ENCODE measurements at regions not wholly inside any gene's neighbourhood (a gene's known extent, or its start where the extent isn't known, plus 50 kb on each side); places are given as distances from the start of the nearest gene placed in this dataset.

DNA sequence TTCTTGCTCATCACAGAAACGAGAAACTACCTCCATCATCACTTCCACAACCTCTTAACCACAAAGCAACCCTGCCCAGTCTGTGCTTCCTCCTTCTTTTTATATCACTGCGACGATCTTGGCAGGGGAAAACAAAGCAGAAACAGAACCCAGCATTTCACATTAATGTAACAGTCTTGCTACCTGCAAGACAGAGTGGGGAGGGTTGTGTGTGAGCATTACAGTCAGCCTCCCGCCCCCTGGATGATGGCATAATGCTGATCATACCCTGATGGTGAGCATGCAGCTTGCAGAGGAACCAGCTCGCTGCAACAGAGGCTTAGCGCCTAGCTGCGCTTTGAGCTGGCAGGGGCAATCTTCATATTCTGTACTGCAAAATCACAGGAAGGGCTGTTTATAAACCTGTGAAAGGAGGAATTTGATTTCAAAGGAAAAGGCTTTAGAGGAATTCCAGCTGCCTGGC is 376.1 kb downstream of the IRS1 start:
- peak; percentile 86 for DNase-seq
- in situ Hi-C loops (cut with MboI; ENCODE audit: low pct_unique_long_range_greater_than_20kb, low sequenced_read_pairs): no loop called here

DNA sequence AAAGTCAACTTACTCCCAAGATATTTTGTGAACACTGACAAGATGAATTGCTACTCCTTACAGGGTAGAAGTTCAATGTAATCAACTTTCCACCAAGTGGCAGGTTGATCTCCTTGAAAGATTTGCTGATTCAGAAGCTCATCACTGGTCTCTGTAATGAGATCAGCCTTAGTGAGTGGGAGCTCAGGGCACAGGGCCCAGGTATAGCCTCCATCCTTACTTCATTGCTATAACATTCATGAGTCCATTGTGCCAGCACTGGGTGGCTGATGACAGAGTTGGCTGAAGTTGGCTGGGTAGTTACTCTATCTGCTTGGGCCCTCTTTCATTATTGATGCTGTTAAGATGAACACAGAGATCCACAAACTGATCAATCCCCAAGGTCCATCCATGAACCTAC is 379.0 kb downstream of the IRS1 start:
- no peak for DNase-seq
- in situ Hi-C loops (cut with MboI; ENCODE audit: low pct_unique_long_range_greater_than_20kb, low sequenced_read_pairs): no loop called here

GRCh38 chr2:226418521-226418920 is 381.1 kb downstream of the IRS1 start:
- in situ Hi-C loops (cut with MboI; ENCODE audit: low pct_unique_long_range_greater_than_20kb, low sequenced_read_pairs): no loop called here
- DNase-seq: no peak

- DNase-seq: no peak
- in situ Hi-C loops (cut with MboI; ENCODE audit: low pct_unique_long_range_greater_than_20kb, low sequenced_read_pairs): no loop called here
Observed at GRCh38 chr2:226414335-226414734, 385.3 kb downstream of the IRS1 start.

DNA sequence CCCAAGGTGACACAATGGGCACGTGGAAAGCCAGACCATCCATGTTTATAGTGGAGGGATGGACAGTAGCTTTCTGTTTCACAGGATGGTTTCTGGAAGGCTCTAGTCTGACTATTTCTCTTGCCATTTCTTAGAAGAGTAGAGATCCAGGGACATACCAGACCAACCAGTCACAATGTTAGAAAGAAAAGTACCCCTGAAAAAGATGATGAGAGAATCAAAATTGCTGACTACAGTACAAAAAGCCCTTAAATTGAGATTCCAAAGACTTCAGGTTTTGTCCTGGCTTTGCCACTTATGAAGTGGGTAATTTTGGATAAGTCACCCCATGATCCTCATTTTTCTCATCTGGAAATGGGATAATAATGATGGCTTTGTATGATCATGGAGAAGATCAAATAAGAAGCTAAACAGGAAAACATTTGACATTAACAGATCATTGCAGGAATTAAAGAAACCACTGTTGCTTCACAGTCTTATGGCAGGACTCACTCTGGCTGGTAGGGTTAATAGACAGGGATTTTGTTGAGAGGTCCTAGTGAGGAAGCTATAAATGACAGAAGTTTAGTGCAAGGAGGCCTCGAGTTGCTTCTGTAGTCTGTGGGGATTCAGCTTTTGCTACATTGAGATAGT is 386.0 kb downstream of the IRS1 start:
- in situ Hi-C loops (cut with MboI; ENCODE audit: low pct_unique_long_range_greater_than_20kb, low sequenced_read_pairs): no loop called here
- DNase-seq: no peak

DNA sequence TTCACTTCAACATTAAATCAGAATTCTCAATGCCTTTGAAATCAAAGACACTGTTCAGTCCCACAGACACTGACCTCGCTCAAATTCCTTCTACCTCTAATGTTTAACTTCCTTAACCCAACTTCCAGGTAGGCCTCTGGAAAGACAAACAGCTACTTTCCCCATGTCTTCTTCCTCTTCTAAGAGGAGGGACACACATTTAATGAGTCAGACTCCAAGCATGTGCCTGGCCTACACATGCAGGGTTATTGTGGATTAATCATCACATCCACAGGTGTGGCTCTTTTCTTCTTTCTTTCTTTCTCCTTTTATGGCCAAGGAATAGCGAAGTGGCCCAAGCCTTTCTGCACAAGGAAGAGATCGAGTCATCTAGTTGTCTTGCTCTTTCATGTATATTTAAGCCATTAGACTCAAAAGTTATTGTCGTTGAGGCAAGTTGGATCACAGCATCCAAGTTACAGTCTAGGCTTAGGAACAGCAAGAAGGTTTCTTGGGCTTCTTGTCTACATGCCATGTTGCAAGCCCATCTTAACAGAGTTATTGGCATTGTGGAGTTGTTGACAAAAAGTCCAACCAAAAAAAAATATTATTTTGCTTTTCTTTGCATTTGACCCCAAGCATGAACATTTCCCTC is 387.8 kb downstream of the IRS1 start:
- DNase-seq: no peak

DNA sequence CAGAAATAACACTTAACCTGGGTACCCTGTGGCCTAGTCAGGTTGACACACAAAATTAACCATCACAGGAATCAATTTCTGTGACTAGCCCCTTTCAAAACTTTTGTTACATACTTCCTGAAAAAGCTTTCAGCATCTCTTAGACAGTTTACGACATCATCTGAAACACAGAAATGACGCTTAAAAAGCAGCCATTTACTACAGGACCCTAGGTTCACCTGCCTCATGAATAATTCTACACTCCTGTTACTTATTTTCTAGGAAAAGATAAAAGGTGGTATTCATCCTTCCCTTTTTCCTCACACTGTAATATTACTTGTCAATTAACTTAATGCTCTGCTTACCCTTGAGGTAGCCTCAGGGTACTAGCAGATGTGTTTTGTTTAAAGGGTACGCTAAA is 388.4 kb downstream of the IRS1 start:
- no peak for DNase-seq
- in situ Hi-C loops (cut with MboI; ENCODE audit: low pct_unique_long_range_greater_than_20kb, low sequenced_read_pairs): no loop called here

More for the DNA sequence above, 387.8 kb downstream of the IRS1 start:
- in situ Hi-C loops (cut with MboI; ENCODE audit: low pct_unique_long_range_greater_than_20kb, low sequenced_read_pairs): no loop called here

- no peak for DNase-seq
- in situ Hi-C loops (cut with MboI; ENCODE audit: low pct_unique_long_range_greater_than_20kb, low sequenced_read_pairs): no loop called here
Observed at GRCh38 chr2:226410247-226410835, 389.3 kb downstream of the IRS1 start.

- DNase-seq: no peak
- in situ Hi-C loops (cut with MboI; ENCODE audit: low pct_unique_long_range_greater_than_20kb, low sequenced_read_pairs): no loop called here
Observed at GRCh38 chr2:226409134-226409533, 390.5 kb downstream of the IRS1 start.

DNA sequence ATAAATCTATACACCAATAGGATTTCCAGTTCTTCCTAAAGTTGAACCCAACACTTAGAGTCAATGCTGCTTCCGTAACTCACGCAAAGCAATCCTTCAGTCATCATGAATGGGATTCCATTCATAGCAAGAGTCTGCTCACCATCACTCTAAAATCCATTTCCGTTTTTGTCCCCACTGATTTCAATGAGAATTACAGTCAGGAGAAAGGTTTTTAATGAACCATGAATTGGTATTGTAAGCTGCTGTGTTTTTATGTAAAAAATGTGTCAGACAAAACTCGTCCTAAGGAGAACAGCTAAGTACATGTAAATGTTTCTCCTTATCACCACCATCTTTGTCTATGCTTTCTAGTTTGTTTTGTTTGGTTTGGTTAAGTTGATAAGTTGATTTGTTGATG is 391.5 kb downstream of the IRS1 start:
- in situ Hi-C loops (cut with MboI; ENCODE audit: low pct_unique_long_range_greater_than_20kb, low sequenced_read_pairs): no loop called here
- no peak for DNase-seq

DNA sequence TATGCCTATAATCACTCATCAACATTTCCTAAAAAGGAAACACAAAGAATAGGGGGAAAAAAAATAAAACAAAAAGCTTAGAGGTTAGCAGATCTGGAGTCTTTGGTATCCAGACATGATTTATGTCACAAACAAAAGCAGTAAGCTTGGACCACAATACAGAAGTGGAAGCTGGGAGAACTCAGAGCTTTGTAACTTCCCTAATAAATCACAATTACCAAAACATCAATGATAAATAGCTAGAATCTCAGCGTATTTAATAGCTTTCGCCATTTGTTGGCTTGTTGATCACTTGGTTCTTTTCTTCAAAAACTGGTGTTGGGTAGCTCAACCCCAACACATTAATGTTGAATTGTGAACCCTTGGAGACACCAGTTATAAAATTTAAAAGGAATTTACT is 392.5 kb downstream of the IRS1 start:
- no peak for DNase-seq
- in situ Hi-C loops (cut with MboI; ENCODE audit: low pct_unique_long_range_greater_than_20kb, low sequenced_read_pairs): no loop called here

GRCh38 chr2:226405465-226405864 is 394.2 kb downstream of the IRS1 start:
- in situ Hi-C loops (cut with MboI; ENCODE audit: low pct_unique_long_range_greater_than_20kb, low sequenced_read_pairs): no loop called here
- no peak for DNase-seq

DNA sequence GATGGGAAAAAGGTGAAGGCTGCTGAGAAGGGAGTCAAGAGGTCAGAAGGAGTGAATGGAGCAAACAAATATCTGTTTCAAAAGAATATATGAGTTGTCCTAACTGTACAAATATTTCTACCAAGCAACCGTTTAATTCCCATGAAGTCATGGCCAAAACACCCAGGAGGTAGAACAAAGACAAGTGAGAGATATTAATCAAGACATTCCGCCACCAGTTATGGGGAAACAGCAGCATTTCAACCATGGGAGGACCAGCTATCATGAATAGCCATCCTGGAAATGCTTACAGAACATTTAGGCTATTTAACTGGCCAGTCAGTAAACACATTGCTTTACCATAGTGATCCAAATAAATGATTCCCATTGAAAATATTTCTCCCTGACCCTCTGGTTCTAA is 396.3 kb downstream of the IRS1 start:
- in situ Hi-C loops (cut with MboI; ENCODE audit: low pct_unique_long_range_greater_than_20kb, low sequenced_read_pairs): no loop called here

GRCh38 chr2:226399006-226399405 is 400.6 kb downstream of the IRS1 start:
- DNase-seq: no peak
- in situ Hi-C loops (cut with MboI; ENCODE audit: low pct_unique_long_range_greater_than_20kb, low sequenced_read_pairs): no loop called here

More for the DNA sequence above, 396.3 kb downstream of the IRS1 start:
- no peak for DNase-seq

DNA sequence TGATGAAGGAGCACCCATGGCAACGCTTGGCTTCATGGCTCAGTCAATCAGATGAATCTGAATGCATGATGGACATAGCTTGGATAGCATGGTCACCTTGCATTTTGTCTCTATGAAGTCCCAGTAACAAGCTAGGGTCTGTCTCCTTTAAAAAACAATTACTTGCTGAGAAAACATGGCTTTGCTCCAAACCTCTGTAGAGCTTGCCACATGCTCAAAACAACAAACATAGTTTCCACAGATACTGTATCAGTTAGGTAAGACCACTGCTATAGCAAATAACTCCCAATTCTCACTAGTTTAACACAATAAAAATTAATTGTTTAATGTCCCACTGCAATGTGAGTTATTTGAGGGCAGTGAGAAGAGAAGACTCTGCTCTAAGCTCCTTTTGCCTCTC is 401.0 kb downstream of the IRS1 start:
- in situ Hi-C loops (cut with MboI; ENCODE audit: low pct_unique_long_range_greater_than_20kb, low sequenced_read_pairs): no loop called here
- no peak for DNase-seq

- no peak for DNase-seq
- in situ Hi-C loops (cut with MboI; ENCODE audit: low pct_unique_long_range_greater_than_20kb, low sequenced_read_pairs): no loop called here
Observed at GRCh38 chr2:226396541-226396940, 403.1 kb downstream of the IRS1 start.

DNA sequence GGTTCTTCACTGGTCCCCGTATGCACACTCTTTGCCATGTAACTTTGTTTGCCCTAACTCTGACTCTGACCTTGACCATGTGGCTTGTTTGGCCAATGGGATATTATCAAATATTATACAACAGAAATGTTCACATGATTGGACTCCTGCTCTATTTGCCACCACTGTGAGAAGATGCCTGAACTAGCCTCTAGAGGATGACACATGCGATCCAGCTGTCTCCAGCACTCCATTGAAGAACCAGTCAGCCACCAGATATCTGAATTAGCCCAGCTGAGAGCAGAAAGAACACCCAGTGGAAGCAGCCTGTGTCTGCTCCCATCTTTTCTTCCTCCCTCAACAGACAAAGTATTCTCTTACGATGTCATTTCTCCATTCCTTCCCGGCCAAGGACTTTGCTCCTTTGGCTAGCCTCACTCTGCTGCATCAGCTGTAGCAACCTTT is 412.1 kb downstream of the IRS1 start:
- no peak for DNase-seq
- in situ Hi-C loops (cut with MboI; ENCODE audit: low pct_unique_long_range_greater_than_20kb, low sequenced_read_pairs): no loop called here

DNA sequence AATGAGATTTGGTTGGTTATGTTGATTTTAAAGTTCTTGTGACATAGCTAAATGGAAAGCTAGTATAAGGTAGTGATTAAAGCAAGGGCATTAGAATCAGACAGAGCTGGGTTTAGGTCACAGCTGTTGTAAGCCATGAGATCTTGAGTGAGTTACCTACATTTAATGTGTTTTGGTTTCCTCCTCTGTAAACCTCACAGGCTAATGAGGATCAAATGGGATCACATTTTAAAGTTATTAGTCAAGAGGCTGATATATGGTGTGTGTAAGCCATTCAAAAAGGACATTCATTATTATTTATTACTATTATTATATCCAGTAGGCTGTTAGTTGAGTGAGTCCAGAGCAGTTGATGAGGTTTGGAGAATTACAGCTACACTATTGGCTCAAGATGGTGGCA is 416.2 kb downstream of the IRS1 start:
- DNase-seq: no peak
- in situ Hi-C loops (cut with MboI; ENCODE audit: low pct_unique_long_range_greater_than_20kb, low sequenced_read_pairs): no loop called here

DNA sequence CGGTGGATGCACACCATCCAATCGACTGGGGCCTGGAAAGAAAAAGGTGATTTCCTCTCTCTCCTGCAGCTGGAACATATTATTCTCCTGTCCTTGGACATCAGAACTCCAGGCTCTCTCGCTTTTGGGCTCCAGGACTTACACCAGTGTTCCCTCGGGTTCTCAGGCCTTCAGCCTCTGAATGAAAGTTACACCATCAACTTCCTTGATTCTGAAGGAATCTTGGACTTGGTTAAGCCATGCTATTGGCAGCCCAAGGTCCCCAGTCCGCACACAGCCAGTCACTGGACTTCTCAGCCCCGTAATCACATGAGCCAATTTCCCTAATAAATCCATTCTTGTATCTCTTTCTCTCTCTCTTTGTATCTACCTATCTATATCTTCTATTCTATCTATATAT is 418.9 kb downstream of the IRS1 start:
- in situ Hi-C loops (cut with MboI; ENCODE audit: low pct_unique_long_range_greater_than_20kb, low sequenced_read_pairs): no loop called here
- no peak for DNase-seq

DNA sequence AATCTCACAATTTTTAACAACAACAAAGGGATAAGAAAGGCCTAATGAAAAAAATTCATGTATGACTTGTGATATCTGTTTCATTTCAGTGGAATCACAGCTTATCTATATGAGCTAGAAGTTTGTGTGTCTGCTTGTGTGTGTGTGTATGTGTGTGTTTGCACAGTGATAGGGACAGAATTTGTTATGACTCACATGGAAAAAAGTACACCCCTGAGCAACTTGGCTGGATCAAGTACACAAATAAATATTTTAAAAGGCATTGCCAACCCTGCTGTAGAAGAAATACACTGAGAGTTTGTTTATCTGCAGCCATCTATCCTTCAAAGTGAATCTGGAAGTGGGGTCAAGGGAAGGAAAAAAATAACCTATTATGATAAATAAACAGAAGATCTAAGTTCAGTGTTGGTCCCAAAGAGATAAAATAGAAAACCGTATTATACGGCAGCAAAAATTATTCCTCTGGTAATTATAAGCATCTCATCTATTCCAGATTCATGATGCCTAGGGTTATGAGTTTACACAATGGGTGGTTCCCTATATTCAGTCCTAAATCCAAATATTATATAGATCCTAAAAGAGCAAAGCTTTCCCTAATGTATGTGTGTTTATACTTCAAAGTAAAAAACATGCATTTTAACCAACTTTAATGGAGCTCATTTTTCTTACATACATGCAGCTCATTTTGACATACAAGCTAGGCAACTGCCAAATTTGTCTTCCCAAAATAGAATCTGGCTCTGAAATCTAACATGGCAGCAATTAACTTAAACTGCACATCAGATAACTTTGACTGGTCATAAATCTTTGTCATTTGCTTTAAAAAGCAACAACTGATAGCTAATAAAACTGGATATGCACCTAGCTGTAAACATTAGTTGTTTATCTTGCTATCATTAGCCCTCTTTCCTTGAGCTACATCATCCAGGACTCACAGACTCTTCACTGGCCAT is 420.6 kb downstream of the IRS1 start:
- in situ Hi-C loops (cut with MboI; ENCODE audit: low pct_unique_long_range_greater_than_20kb, low sequenced_read_pairs): no loop called here
- no peak for DNase-seq
